GM13976 (cell line): ENCODE measurements at regions not wholly inside any gene's neighbourhood (a gene's known extent, or its start where the extent isn't known, plus 50 kb on each side); places are given as distances from the start of the nearest gene placed in this dataset.

Experiments
- DNase-seq: peaks from one replicate; pipeline ENCODE4 v3.0.0; 2012; ENCODE audit warnings: low spot score
- CTCF ChIP-seq: IDR thresholded peaks from 2 replicates; pipeline ENCODE4 v1.5.1; 2012; ENCODE audit warnings: borderline replicate concordance, mild to moderate bottlenecking; ENCODE audit not compliant: insufficient read depth; ENCODE audit errors: extremely low read depth, missing control alignments, control extremely low read depth
- in situ Hi-C: fragments of 300-500 bp; cut with MboI; formaldehyde crosslinking; loops from one replicate; pipeline ENCODE4 v1.12.0; 2022; ENCODE audit warnings: low sequenced_read_pairs, mixed read lengths, inconsistent platforms; ENCODE audit not compliant: unreplicated experiment

GRCh38 chr4:10348241-10348640 is 109.0 kb downstream of the ZNF518B start:
- in situ Hi-C loops: no loop called here
- DNase-seq: no peak
- TF ChIP-seq CTCF: no peak

GRCh38 chr4:10347815-10348214 is 109.4 kb downstream of the ZNF518B start:
- DNase-seq: no peak
- in situ Hi-C loops: no loop called here
- no peak for TF ChIP-seq CTCF

- DNase-seq: no peak
- TF ChIP-seq CTCF: no peak
- in situ Hi-C loops: no loop called here
These were observed 109.9 kb downstream of the ZNF518B start for GRCh38 chr4:10347281-10347795.

- TF ChIP-seq CTCF: no peak
- in situ Hi-C loops: no loop called here
- DNase-seq: no peak
These were observed 111.2 kb downstream of the ZNF518B start for GRCh38 chr4:10346023-10346422.

GRCh38 chr4:10345381-10345784 is 111.8 kb downstream of the ZNF518B start:
- in situ Hi-C loops: no loop called here
- no peak for DNase-seq
- TF ChIP-seq CTCF: no peak

GRCh38 chr4:10344824-10345223 is 112.4 kb downstream of the ZNF518B start:
- no peak for DNase-seq
- in situ Hi-C loops: no loop called here
- TF ChIP-seq CTCF: no peak

- in situ Hi-C loops: no loop called here
- no peak for TF ChIP-seq CTCF
- no peak for DNase-seq
These were observed 113.6 kb downstream of the ZNF518B start for GRCh38 chr4:10343656-10344055.
